ENCODE measurements at regions not wholly inside any gene's neighbourhood (a gene's known extent, or its start where the extent isn't known, plus 50 kb on each side); places are given as distances from the start of the nearest gene placed in this dataset.

DNA sequence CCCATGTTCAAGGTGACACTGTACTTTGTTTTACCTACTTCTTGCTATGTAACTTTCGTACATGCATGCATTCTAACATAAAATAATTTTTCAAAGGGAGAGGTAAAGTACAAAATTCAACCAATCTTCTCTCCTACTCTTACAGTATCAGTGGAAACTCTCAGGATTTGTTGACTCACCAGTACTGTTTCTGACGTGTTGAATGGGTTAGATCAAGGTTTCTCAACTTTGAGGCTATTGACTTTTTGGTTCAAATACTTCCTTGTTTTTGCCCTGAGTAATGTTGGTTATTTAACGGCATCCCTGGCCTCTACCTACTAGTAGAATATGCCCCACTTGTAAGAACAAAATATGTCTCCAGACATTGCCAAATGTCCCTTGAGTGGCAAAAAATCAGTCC lies 94.6 kb upstream of the SMAD1 start:
- TF ChIP-seq, protein P1, sequence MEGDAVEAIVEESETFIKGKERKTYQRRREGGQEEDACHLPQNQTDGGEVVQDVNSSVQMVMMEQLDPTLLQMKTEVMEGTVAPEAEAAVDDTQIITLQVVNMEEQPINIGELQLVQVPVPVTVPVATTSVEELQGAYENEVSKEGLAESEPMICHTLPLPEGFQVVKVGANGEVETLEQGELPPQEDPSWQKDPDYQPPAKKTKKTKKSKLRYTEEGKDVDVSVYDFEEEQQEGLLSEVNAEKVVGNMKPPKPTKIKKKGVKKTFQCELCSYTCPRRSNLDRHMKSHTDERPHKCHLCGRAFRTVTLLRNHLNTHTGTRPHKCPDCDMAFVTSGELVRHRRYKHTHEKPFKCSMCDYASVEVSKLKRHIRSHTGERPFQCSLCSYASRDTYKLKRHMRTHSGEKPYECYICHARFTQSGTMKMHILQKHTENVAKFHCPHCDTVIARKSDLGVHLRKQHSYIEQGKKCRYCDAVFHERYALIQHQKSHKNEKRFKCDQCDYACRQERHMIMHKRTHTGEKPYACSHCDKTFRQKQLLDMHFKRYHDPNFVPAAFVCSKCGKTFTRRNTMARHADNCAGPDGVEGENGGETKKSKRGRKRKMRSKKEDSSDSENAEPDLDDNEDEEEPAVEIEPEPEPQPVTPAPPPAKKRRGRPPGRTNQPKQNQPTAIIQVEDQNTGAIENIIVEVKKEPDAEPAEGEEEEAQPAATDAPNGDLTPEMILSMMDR (IDR thresholded peaks at IDR 0.05) = no peak
- no peak for TF ChIP-seq POLR2A (IDR thresholded peaks at IDR 0.05)

All from heart left ventricle (tissue), 13 donors.